GM23338 (cell line): ENCODE measurements at regions not wholly inside any gene's neighbourhood (a gene's known extent, or its start where the extent isn't known, plus 50 kb on each side); places are given as distances from the start of the nearest gene placed in this dataset.

Experiments used
- ATAC-seq: fragments of 200-7000 bp; cut with Tn5 transposase; 3 replicates; pipeline ENCODE4 v1.9.1; 2020
- DNase-seq: peaks from one replicate; pipeline ENCODE4 v3.0.0-alpha.2; 2015; ENCODE audit warnings: low spot score
- H2AFZ ChIP-seq: fragments of 200-600 bp; sonication (generic); 2 replicates; pipeline ENCODE4 v1.8.0; 2016; ENCODE audit warnings: antibody characterized with exemption, mild to moderate bottlenecking, moderate library complexity
- H3F3A ChIP-seq: fragments of 200-600 bp; sonication (generic); replicated peaks from 2 replicates; pipeline ENCODE4 v1.8.0; 2017; ENCODE audit warnings: antibody characterized with exemption, mixed run types, low read depth
- H3K27ac ChIP-seq: fragments of 200-600 bp; sonication (generic); 2 replicates; pipeline ENCODE4 v1.6.1; 2016; ENCODE audit warnings: low read depth
- H3K27me3 ChIP-seq: fragments of 200-600 bp; sonication (generic); 2 replicates; pipeline ENCODE4 v1.8.0; 2016; ENCODE audit warnings: mild to moderate bottlenecking, mixed run types, moderate library complexity; ENCODE audit not compliant: insufficient read depth
- H3K36me3 ChIP-seq: fragments of 200-600 bp; sonication (generic); 2 replicates; pipeline ENCODE4 v1.8.0; 2016; ENCODE audit warnings: mild to moderate bottlenecking; ENCODE audit not compliant: insufficient read depth
- H3K4me1 ChIP-seq: fragments of 200-600 bp; sonication (generic); 2 replicates; pipeline ENCODE4 v1.8.0; 2016; ENCODE audit warnings: mild to moderate bottlenecking, moderate library complexity; ENCODE audit not compliant: insufficient read depth
- H3K4me2 ChIP-seq: fragments of 200-600 bp; sonication (generic); 2 replicates; pipeline ENCODE4 v1.7.1; 2017; ENCODE audit warnings: mixed run types
- H3K4me3 ChIP-seq: fragments of 200-600 bp; sonication (generic); 2 replicates; pipeline ENCODE4 v1.6.1; 2016; ENCODE audit warnings: mixed run types
- H3K79me2 ChIP-seq: fragments of 200-600 bp; sonication (generic); replicated peaks from 2 replicates; pipeline ENCODE4 v1.8.0; 2017; ENCODE audit warnings: mild to moderate bottlenecking; ENCODE audit not compliant: insufficient read depth
- H3K9me2 ChIP-seq: fragments of 200-600 bp; sonication (generic); 2 replicates; pipeline ENCODE4 v1.8.0; 2017; ENCODE audit not compliant: insufficient read depth
- H4K20me1 ChIP-seq: fragments of 200-600 bp; sonication (generic); replicated peaks from 2 replicates; pipeline ENCODE4 v1.8.0; 2017; ENCODE audit warnings: mild to moderate bottlenecking; ENCODE audit not compliant: insufficient read depth
- H3K27ac Mint-ChIP-seq: 2 replicates; pipeline ENCODE4 v1.8.0; 2020; ENCODE audit warnings: inconsistent platforms, mild to moderate bottlenecking, moderate library complexity, mixed read lengths
- H3K27me3 Mint-ChIP-seq: 3 replicates; pipeline ENCODE4 v1.8.0; 2022; ENCODE audit warnings: low read depth, mild to moderate bottlenecking, moderate library complexity, mixed read lengths, inconsistent platforms; ENCODE audit not compliant: insufficient read depth, poor library complexity
- H3K36me3 Mint-ChIP-seq: 3 replicates; pipeline ENCODE4 v1.8.0; 2021; ENCODE audit warnings: low read depth, mild to moderate bottlenecking, inconsistent platforms, moderate library complexity, mixed read lengths
- H3K4me1 Mint-ChIP-seq: 3 replicates; pipeline ENCODE4 v1.8.0; 2020; ENCODE audit warnings: mild to moderate bottlenecking, inconsistent platforms, mixed read lengths
- H3K4me3 Mint-ChIP-seq: 3 replicates; pipeline ENCODE4 v1.8.0; 2021; ENCODE audit warnings: moderate library complexity, mild to moderate bottlenecking, inconsistent platforms, mixed read lengths
- H3K9me3 Mint-ChIP-seq: 3 replicates; pipeline ENCODE4 v1.8.0; 2020; ENCODE audit warnings: moderate library complexity, mild to moderate bottlenecking, inconsistent platforms, mixed read lengths
- CREB1 ChIP-seq: fragments of 250-450 bp; sonication (Bioruptor Pico); IDR thresholded peaks from 2 replicates; pipeline ENCODE4 v1.5.0; 2020; ENCODE audit warnings: low read depth, mild to moderate bottlenecking, moderate library complexity
- CTCF ChIP-seq, 2 experiments: fragments of 200-600 bp in 1 of 2; sonication (generic) in 1 of 2; conservative IDR thresholded peaks; 2 replicates each; pipeline versions ENCODE4 v1.5.1 to v1.6.1; 2016 to 2017; ENCODE audit warnings: antibody characterized with exemption in 2 of 2, low read depth in 2 of 2, mild to moderate bottlenecking in 2 of 2, moderate library complexity in 1 of 2
- ETS1 ChIP-seq: IDR thresholded peaks from 2 replicates; pipeline ENCODE4 v1.6.1; 2016; ENCODE audit warnings: antibody characterized with exemption
- EZH2 ChIP-seq: fragments of 200-600 bp; sonication (generic); IDR thresholded peaks from one replicate; pipeline ENCODE4 v1.8.0; 2017; ENCODE audit warnings: antibody characterized with exemption, mild to moderate bottlenecking, low read depth; ENCODE audit not compliant: unreplicated experiment
- EZH2phosphoT487 ChIP-seq: fragments of 200-600 bp; sonication (generic); IDR thresholded peaks from one replicate; pipeline ENCODE4 v1.8.1; 2018; ENCODE audit warnings: antibody characterized with exemption; ENCODE audit not compliant: unreplicated experiment
- JUNB ChIP-seq: IDR thresholded peaks from one replicate; pipeline ENCODE4 v1.6.1; 2016; ENCODE audit warnings: antibody characterized with exemption; ENCODE audit not compliant: unreplicated experiment
- POLR2AphosphoS5 ChIP-seq: IDR thresholded peaks from 2 replicates; pipeline ENCODE4 v1.6.1; 2016; ENCODE audit warnings: antibody characterized with exemption, low read depth
- REST ChIP-seq: IDR thresholded peaks from one replicate; pipeline ENCODE4 v1.6.1; 2018; ENCODE audit warnings: antibody characterized with exemption; ENCODE audit not compliant: unreplicated experiment
- STAT1 ChIP-seq: IDR thresholded peaks from one replicate; pipeline ENCODE4 v1.6.1; 2016; ENCODE audit warnings: antibody characterized with exemption; ENCODE audit not compliant: unreplicated experiment
- ZNF114 ChIP-seq: fragments of 250-450 bp; sonication (Bioruptor Pico); IDR thresholded peaks from 2 replicates; pipeline ENCODE4 v1.5.0; 2020; ENCODE audit warnings: mild to moderate bottlenecking, moderate library complexity
- ZNF462 ChIP-seq: fragments of 250-450 bp; sonication (Bioruptor Pico); IDR thresholded peaks from 2 replicates; pipeline ENCODE4 v1.5.0; 2020; ENCODE audit warnings: mild to moderate bottlenecking, moderate library complexity

DNA sequence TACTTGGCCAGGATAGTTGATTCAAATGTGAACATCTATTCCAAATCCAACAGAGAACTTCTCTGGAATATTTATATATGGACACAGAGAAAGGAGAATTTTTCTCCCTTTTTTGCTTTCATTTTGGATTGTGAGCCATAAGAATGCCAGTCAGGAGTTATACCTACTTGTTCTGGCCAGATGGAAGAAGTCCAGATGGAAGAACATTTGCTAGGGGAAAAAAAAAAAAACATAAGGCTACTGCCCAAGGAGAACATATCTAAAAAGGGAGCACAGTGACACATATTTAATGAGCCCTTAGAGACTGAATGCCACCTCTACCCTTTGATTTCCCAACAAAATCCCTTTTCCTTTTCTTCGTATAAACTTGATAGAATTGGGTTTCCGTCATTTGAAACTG lies 61.7 kb upstream of the PPP2R2B start:
- H3K36me3 Mint-ChIP-seq = no peaks in the 10 kb centered on the region
- Histone ChIP-seq H3K27ac (no peak overlapping the region), H2AFZ (no peak overlapping the region), H3F3A (no peaks in the 10 kb centered on the region), H3K4me1 (no peaks in the 10 kb centered on the region), H3K79me2 (no peaks in the 10 kb centered on the region), H4K20me1 (no peaks in the 10 kb centered on the region), H3K4me3 (no peak overlapping the region), H3K4me2 (no peak overlapping the region), H3K27me3 (no peaks in the 10 kb centered on the region), H3K36me3 (no peaks in the 10 kb centered on the region), H3K9me2 (no peaks in the 10 kb centered on the region)
- DNase-seq (no peak), ATAC-seq (no peak)
- H3K27me3 Mint-ChIP-seq = no peaks in the 10 kb centered on the region
- no peaks in the 10 kb centered on the region for H3K9me3 Mint-ChIP-seq
- H3K27ac Mint-ChIP-seq = no peak overlapping the region
- TF ChIP-seq EZH2 = no peak
- TF ChIP-seq ZNF114 (CRISPR knock-in tag) = no peak
- TF ChIP-seq ZNF462 (CRISPR knock-in tag) = no peak
- no peak for TF ChIP-seq CREB1 (CRISPR knock-in tag)
- no peak for TF ChIP-seq POLR2AphosphoS5
- TF ChIP-seq CTCF (conservative IDR thresholded peaks at IDR 0.05; ENCODE audit: low read depth in 2 of 2) = no peak
- no peak for TF ChIP-seq STAT1
- no peak for TF ChIP-seq EZH2phosphoT487
- TF ChIP-seq ETS1 = no peak
- TF ChIP-seq REST = no peak
- no peak for TF ChIP-seq JUNB
- H3K4me3 Mint-ChIP-seq = no peak overlapping the region
- H3K4me1 Mint-ChIP-seq = peaks cover 7% of the 10 kb centered on the region; the same call in 2 of the 3 replicates
